GM12892 (cell line): ENCODE measurements at regions not wholly inside any gene's neighbourhood (a gene's known extent, or its start where the extent isn't known, plus 50 kb on each side); places are given as distances from the start of the nearest gene placed in this dataset.

Experiments used
- POLR2A ChIP-seq: IDR thresholded peaks from 2 replicates; pipeline ENCODE4 v1.6.1; 2011; ENCODE audit warnings: low read depth, low read length, control low read depth
- POLR2AphosphoS5 ChIP-seq: IDR thresholded peaks from 2 replicates; pipeline ENCODE4 v1.6.1; 2011; ENCODE audit warnings: low read depth, low read length, control low read depth
- TAF1 ChIP-seq: IDR thresholded peaks from 2 replicates; pipeline ENCODE4 v1.6.1; 2011; ENCODE audit warnings: low read depth, mild to moderate bottlenecking, control low read depth, low read length, borderline replicate concordance

GRCh38 chr18:31213641-31214040, 51.0 kb upstream of the DSC1 start:
- TF ChIP-seq POLR2A (no peak), POLR2AphosphoS5 (no peak), TAF1 (no peak)
